ENCODE measurements at regions not wholly inside any gene's neighbourhood (a gene's known extent, or its start where the extent isn't known, plus 50 kb on each side); places are given as distances from the start of the nearest gene placed in this dataset.
A peak's percentile ranks its signal among the peaks of the same experiment; 100 is the strongest.

DNA sequence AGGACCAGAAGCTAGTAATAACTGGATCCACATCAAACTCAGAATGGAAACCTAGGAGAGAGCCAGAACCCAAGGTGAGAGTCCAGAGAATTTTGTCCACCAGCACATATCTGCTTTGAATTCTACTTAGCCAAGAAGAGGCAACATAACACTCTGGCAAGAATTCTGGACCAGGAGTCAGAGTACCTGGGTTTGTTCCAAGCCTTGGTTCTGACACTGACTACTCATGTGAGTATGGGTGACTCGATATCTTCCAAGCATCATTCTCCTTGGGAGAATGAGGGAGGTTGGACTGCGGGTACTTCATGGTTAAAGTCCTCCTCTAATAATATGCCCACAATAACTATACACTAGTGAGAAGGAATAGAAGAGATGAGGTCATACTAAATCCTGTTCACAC, 144.0 kb upstream of the JADE1 start:
- BruUV-seq (replicated peaks), result no TSS peak
- H3K9me2 ChIP-seq (ENCODE audit: insufficient read depth, low read length), result no peaks in the 10 kb centered on the region
- no peak overlapping the region for H3K4me3 ChIP-seq (ENCODE audit: low read depth, low read length, poor library complexity, severe bottlenecking)
- CTCF ChIA-PET (ENCODE audit: unreplicated experiment), result no interaction called here
- intact Hi-C loops (cut with micrococcal nuclease; ENCODE audit: unreplicated experiment), result no loop called here
- no peak overlapping the region for H3K4me2 ChIP-seq (ENCODE audit: low read length)
- no peaks in the 10 kb centered on the region for H3K36me3 ChIP-seq (ENCODE audit: insufficient read depth, low read length)
- TF ChIP-seq, protein P1, sequence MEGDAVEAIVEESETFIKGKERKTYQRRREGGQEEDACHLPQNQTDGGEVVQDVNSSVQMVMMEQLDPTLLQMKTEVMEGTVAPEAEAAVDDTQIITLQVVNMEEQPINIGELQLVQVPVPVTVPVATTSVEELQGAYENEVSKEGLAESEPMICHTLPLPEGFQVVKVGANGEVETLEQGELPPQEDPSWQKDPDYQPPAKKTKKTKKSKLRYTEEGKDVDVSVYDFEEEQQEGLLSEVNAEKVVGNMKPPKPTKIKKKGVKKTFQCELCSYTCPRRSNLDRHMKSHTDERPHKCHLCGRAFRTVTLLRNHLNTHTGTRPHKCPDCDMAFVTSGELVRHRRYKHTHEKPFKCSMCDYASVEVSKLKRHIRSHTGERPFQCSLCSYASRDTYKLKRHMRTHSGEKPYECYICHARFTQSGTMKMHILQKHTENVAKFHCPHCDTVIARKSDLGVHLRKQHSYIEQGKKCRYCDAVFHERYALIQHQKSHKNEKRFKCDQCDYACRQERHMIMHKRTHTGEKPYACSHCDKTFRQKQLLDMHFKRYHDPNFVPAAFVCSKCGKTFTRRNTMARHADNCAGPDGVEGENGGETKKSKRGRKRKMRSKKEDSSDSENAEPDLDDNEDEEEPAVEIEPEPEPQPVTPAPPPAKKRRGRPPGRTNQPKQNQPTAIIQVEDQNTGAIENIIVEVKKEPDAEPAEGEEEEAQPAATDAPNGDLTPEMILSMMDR (conservative IDR thresholded peaks at IDR 0.05; ENCODE audit: low read length), result no peak
- TF ChIP-seq EZH2phosphoT487 (IDR thresholded peaks at IDR 0.05; ENCODE audit: borderline replicate concordance, low read depth, low read length), result no peak
- DNase-seq (ENCODE audit: low spot score), result no peak
- H2AFZ ChIP-seq (ENCODE audit: low read length), result no peak overlapping the region
- peaks cover 6% of the 10 kb centered on the region; the same call in 1 of the 2 replicates for H3K9me3 ChIP-seq (ENCODE audit: low read length)
- H4K20me1 ChIP-seq (ENCODE audit: insufficient read depth, low read length), result no peaks in the 10 kb centered on the region
- H3K4me1 ChIP-seq (ENCODE audit: insufficient read depth, low read length, poor library complexity, severe bottlenecking), result peaks cover 17% of the 10 kb centered on the region
- POLR2A ChIA-PET, result interaction anchor here (0.6 to 0.7 kb wide), 3 partner anchors 89 to 610 kb away, joined by 3 to 6 read pairs (median 4); no protein-coding TSS in a partner anchor
- no peak overlapping the region for H3K27ac ChIP-seq (ENCODE audit: low read depth, low read length, poor library complexity, severe bottlenecking)
- H3K79me2 ChIP-seq (ENCODE audit: insufficient read depth, low read depth, low read length), result no peaks in the 10 kb centered on the region

DNA sequence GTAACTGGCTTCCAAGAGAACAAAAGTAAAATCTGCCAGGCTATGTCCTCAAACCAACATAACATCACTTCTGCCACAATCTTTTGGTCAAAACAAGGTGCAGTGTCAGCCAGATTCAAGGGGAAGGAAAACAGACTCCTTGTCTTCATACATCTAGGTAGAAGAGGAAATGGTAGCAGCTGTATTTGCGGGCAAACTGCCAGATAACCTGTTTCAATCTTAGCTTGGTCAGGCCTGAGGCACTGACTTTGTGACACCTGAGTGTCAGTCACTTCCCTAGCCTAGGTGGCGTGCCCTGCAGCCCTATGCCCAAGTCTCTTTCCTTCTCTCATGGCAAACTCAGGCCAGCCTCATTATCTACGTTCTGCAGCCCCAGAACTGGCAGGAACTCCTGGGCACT, 146.2 kb upstream of the JADE1 start:
- Histone ChIP-seq H3K9me3 (ENCODE audit: low read length) (peaks cover 6% of the 10 kb centered on the region; the same call in 1 of the 2 replicates), H3K4me3 (ENCODE audit: low read depth, low read length, poor library complexity, severe bottlenecking) (no peak overlapping the region), H3K36me3 (ENCODE audit: insufficient read depth, low read length) (no peaks in the 10 kb centered on the region), H3K9me2 (ENCODE audit: insufficient read depth, low read length) (no peaks in the 10 kb centered on the region), H4K20me1 (ENCODE audit: insufficient read depth, low read length) (no peaks in the 10 kb centered on the region), H3K27ac (ENCODE audit: low read depth, low read length, poor library complexity, severe bottlenecking) (peak overlapping the region; percentile 63), H3K4me1 (ENCODE audit: insufficient read depth, low read length, poor library complexity, severe bottlenecking) (peaks cover 17% of the 10 kb centered on the region), H3K79me2 (ENCODE audit: insufficient read depth, low read depth, low read length) (no peaks in the 10 kb centered on the region), H2AFZ (ENCODE audit: low read length) (peak overlapping the region; percentile 57), H3K4me2 (ENCODE audit: low read length) (peak overlapping the region; percentile 30)
- TF ChIP-seq, protein P1 (conservative IDR thresholded peaks at IDR 0.05; ENCODE audit: low read length), result peak; percentile 37
- TF ChIP-seq EZH2phosphoT487 (IDR thresholded peaks at IDR 0.05; ENCODE audit: borderline replicate concordance, low read depth, low read length), result no peak
- BruUV-seq (replicated peaks), result no TSS peak
- CTCF ChIA-PET (ENCODE audit: unreplicated experiment), result no interaction called here
- POLR2A ChIA-PET, result interaction anchor here (1.2 to 1.4 kb wide), 2 partner anchors 9 to 12 kb away, joined by 3 to 5 read pairs; no protein-coding TSS in a partner anchor
- DNase-seq (ENCODE audit: low spot score), result peak; percentile 82
- intact Hi-C loops (cut with micrococcal nuclease; ENCODE audit: unreplicated experiment), result loop anchor here (2.0 kb wide), 1 partner anchor 145 kb away; the partner anchor contains the start of gene JADE1

- no TSS peak for BruUV-seq (replicated peaks)
- H3K4me3 ChIP-seq (ENCODE audit: low read depth, low read length, poor library complexity, severe bottlenecking), result no peak overlapping the region
These were observed 148.0 kb upstream of the JADE1 start for GRCh38 chr4:128661479-128661878.

More at GRCh38 chr4:128661479-128661878, 148.0 kb upstream of the JADE1 start:
- intact Hi-C loops (cut with micrococcal nuclease; ENCODE audit: unreplicated experiment), result no loop called here
- Histone ChIP-seq H4K20me1 (ENCODE audit: insufficient read depth, low read length) (no peaks in the 10 kb centered on the region), H3K79me2 (ENCODE audit: insufficient read depth, low read depth, low read length) (no peaks in the 10 kb centered on the region), H2AFZ (ENCODE audit: low read length) (no peak overlapping the region), H3K9me3 (ENCODE audit: low read length) (peaks cover 6% of the 10 kb centered on the region; the same call in 1 of the 2 replicates), H3K36me3 (ENCODE audit: insufficient read depth, low read length) (no peaks in the 10 kb centered on the region), H3K9me2 (ENCODE audit: insufficient read depth, low read length) (no peaks in the 10 kb centered on the region), H3K4me2 (ENCODE audit: low read length) (no peak overlapping the region), H3K4me1 (ENCODE audit: insufficient read depth, low read length, poor library complexity, severe bottlenecking) (peaks cover 17% of the 10 kb centered on the region), H3K27ac (ENCODE audit: low read depth, low read length, poor library complexity, severe bottlenecking) (no peak overlapping the region)
- CTCF ChIA-PET (ENCODE audit: unreplicated experiment), result no interaction called here
- TF ChIP-seq EZH2phosphoT487 (IDR thresholded peaks at IDR 0.05; ENCODE audit: borderline replicate concordance, low read depth, low read length), result no peak
- TF ChIP-seq, protein P1 (conservative IDR thresholded peaks at IDR 0.05; ENCODE audit: low read length), result no peak
- no peak for DNase-seq (ENCODE audit: low spot score)
- POLR2A ChIA-PET, result interaction anchor here (1.1 kb wide), 1 partner anchor 28 kb away, joined by 3 read pairs; no protein-coding TSS in a partner anchor
